Small intestine (tissue), 7 donors: ENCODE measurements at regions not wholly inside any gene's neighbourhood (a gene's known extent, or its start where the extent isn't known, plus 50 kb on each side); places are given as distances from the start of the nearest gene placed in this dataset.
"Not testable (repeated sequence)": the region's sequence is repeated elsewhere in the genome, so short reads cannot be mapped to it uniquely, and the experiment has no call there.

Experiments
- DNase-seq, 2 donors: peaks; one replicate each; pipeline versions ENCODE4 v3.0.0 to v3.0.0-alpha.2; 2013
- FAIRE-seq: peaks from 2 replicates; lab custom pipeline; 2012; peaks lifted over from hg19 to GRCh38; lab: Jason Lieb, UNC
- H3K27ac ChIP-seq, 3 donors: one replicate each; pipeline ENCODE4 v1.5.1; 2013; ENCODE audit warnings: low read length in 2 of 3, mild to moderate bottlenecking in 2 of 3, control low read depth in 1 of 3, inconsistent platforms in 1 of 3, low read depth in 1 of 3, moderate library complexity in 1 of 3
- H3K27me3 ChIP-seq, 3 donors: one replicate each; pipeline ENCODE4 v1.6.1; 2013; ENCODE audit warnings: low read length in 3 of 3, inconsistent platforms in 1 of 3; ENCODE audit not compliant: control insufficient read depth in 3 of 3, insufficient read depth in 3 of 3
- H3K36me3 ChIP-seq, 3 donors: one replicate each; pipeline ENCODE4 v1.6.1; 2013; ENCODE audit warnings: low read length in 3 of 3, inconsistent platforms in 1 of 3, low read depth in 1 of 3, mild to moderate bottlenecking in 1 of 3, moderate library complexity in 1 of 3; ENCODE audit not compliant: control insufficient read depth in 3 of 3, insufficient read depth in 2 of 3
- H3K4me1 ChIP-seq, 3 donors: one replicate each; pipeline ENCODE4 v1.6.1; 2013; ENCODE audit warnings: low read length in 2 of 3, inconsistent platforms in 1 of 3, low read depth in 1 of 3, mild to moderate bottlenecking in 1 of 3, moderate library complexity in 1 of 3; ENCODE audit not compliant: control insufficient read depth in 3 of 3, insufficient read depth in 2 of 3
- H3K4me3 ChIP-seq, 3 donors: one replicate each; pipeline ENCODE4 v1.5.1; 2013; ENCODE audit warnings: low read length in 3 of 3, control low read depth in 1 of 3, inconsistent platforms in 1 of 3, low read depth in 1 of 3, mild to moderate bottlenecking in 1 of 3, moderate library complexity in 1 of 3
- H3K9me3 ChIP-seq, 2 donors: one replicate each; pipeline ENCODE4 v1.6.1; 2013; ENCODE audit warnings: low read depth in 1 of 2, low read length in 1 of 2; ENCODE audit not compliant: control insufficient read depth in 2 of 2, insufficient read depth in 1 of 2
- WGBS, 3 donors: extraction: QIAGEN DNeasy Blood & Tissue Kit; methylation state at CpG; one replicate each; pipeline ENCODE4 v1.1.7; 2013; 5-methylcytosine and 5-hydroxymethylcytosine counted together
- donor health status: healthy with polysubstance abuse.
- donor health status: control.
- donor health status: control.
- donor health status: Bipolar disorder and iron deficiency.
- donor health status: healthy.

DNA sequence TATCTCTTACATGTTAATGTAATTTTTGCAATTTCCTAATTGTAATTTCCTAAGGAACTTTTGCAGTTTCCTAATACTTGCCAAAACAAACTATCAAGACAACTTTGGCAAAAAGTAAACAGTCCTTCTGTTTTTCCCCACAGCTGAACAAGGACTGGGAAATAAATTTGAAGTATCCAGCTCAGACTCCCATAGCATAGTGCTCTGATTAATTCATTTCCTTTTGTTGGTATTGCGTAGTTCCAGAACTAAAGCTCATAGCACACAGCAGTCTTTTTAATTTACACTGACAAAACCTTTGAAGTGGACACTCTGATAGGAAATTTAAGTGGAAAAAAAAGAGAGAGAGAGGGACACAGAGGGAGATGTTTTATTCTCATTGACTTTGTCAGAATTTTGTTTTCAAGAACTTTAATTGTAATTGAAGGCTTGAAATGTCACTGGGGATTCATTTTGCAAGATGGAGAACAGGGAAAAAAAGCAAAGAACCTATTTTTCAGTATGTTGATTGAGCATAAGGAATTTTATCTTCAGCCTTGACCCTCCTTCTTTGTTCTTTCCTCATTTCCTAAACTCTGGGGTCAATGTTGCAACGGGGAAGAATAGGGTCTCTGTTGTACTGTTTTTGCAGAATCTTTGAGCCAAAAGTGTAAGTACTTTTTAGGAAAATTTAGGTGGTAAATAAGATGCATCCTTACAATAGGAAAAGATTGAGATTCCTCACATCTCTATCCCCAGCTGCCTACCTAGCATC is 232.2 kb upstream of the NPSR1 start:
- no peaks in the 10 kb centered on the region for H3K27me3 ChIP-seq
- H3K4me1 ChIP-seq = peaks cover 0 to 6% (median 0%) of the 10 kb centered on the region in 3 donors
- 51 to 55% (median 55%) methylated on average over 2 of the region's 2 CpGs for WGBS, 3 donors
- H3K27ac ChIP-seq = no peak overlapping the region
- H3K36me3 ChIP-seq = no peaks in the 10 kb centered on the region
- DNase-seq (no peak), FAIRE-seq (no peak)
- H3K9me3 ChIP-seq = peaks cover 0 to 2% of the 10 kb centered on the region in 2 donors
- H3K4me3 ChIP-seq = no peak overlapping the region

DNA sequence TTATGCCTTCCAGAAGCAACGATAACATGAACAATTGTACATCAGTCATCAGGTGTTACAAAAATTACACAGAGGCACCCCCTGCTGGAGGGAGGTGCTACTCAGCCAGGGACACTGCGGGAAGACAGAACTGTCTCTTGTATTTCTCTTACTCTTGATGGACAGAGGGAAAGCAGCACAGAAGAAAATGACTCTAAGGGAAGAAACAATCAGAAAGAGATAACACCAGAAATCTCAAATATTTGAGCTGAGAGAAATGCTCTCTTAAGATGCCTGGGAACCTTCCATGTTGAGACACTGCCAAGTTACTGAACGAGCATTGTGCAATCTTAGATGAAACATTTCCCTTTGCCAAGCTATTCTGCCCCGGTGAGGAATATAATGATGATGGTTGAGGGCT is 227.6 kb upstream of the NPSR1 start:
- Histone ChIP-seq H3K4me3 (no peak overlapping the region), H3K36me3 (no peaks in the 10 kb centered on the region), H3K27ac (no peak overlapping the region), H3K4me1 (peaks cover 0 to 6% (median 0%) of the 10 kb centered on the region in 3 donors), H3K27me3 (no peaks in the 10 kb centered on the region), H3K9me3 (peaks cover 0 to 9% of the 10 kb centered on the region in 2 donors)
- FAIRE-seq = no peak
- 67 to 81% (median 77%) methylated on average over 4 of the region's 4 CpGs for WGBS, 3 donors
- DNase-seq = no peak

DNA sequence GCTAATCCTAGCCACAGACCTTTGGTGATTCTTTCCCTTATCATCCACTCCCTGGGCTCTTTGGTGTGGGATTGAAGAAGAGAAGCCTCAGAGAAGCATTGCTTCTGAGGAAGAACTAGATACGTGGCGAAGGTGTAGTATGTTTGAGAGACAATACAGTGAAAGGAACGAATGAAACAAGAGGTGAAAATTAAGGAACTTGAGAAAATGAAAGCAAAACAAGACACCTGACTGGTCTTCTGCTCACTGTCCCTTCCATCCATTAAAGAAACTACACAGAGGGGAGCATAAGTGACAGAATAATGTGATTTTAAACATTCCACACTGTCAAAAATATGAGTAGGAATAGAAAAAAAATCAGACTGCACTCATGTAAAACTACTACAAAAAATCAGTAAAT is 219.6 kb upstream of the NPSR1 start:
- 67 to 76% (median 70%) methylated on average over 3 of the region's 3 CpGs for WGBS, 3 donors
- Histone ChIP-seq H3K27me3 (no peaks in the 10 kb centered on the region), H3K4me3 (no peak overlapping the region), H3K36me3 (no peaks in the 10 kb centered on the region), H3K27ac (no peak overlapping the region), H3K4me1 (no peaks in the 10 kb centered on the region), H3K9me3 (no peaks in the 10 kb centered on the region)
- DNase-seq (no peak), FAIRE-seq (no peak)

DNA sequence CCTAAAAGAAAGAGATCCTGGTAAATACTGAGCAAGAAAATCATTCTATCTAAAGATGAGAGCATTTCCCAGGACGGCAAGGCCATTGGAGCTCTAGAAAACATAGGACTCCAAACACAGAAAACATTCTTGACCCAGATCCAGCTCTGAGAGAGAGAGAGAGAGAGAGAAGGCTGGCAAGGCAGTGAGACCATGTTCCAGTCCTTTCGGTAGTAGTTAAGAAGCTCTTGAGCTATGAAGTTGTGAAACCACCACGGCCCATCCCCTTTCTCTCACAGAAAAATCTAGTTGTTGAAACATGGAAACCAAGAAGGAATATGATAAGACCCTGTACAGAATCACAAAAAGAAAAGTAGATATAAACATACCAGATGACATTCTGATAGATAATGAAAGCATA is 212.4 kb upstream of the NPSR1 start:
- no peaks in the 10 kb centered on the region for H3K27me3 ChIP-seq
- H3K4me1 ChIP-seq = no peaks in the 10 kb centered on the region
- no peaks in the 10 kb centered on the region for H3K9me3 ChIP-seq
- DNase-seq = no peak
- FAIRE-seq = no peak
- H3K27ac ChIP-seq = no peak overlapping the region
- no peaks in the 10 kb centered on the region for H3K36me3 ChIP-seq
- no peak overlapping the region for H3K4me3 ChIP-seq
- 78 to 87% (median 83%) methylated on average over 3 of the region's 3 CpGs for WGBS, 3 donors

DNA sequence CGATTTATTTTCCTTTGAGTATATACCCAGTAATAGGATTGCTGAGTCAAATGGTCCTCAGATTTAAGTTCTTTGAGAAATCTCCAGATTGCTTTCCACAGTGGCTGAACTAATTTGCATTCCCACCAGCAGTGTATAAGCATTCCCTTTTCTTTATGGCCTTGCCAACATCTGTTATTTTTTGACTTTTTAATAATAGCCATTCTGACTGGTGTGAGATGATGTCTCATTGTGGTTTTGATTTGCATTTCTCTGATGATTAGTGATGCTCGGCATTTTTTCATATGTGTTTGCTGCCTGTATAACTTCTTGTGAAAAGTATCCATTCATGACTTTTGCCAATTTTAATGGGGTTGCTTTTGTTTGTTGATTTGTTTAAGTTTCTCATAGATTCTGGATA is 209.5 kb upstream of the NPSR1 start:
- H3K27me3 ChIP-seq, H3K4me3 ChIP-seq, FAIRE-seq, DNase-seq, H3K4me1 ChIP-seq, H3K36me3 ChIP-seq, H3K9me3 ChIP-seq, H3K27ac ChIP-seq: not testable (repeated sequence)
- 74 to 87% (median 86%) methylated on average over 2 of the region's 2 CpGs for WGBS, 3 donors

DNA sequence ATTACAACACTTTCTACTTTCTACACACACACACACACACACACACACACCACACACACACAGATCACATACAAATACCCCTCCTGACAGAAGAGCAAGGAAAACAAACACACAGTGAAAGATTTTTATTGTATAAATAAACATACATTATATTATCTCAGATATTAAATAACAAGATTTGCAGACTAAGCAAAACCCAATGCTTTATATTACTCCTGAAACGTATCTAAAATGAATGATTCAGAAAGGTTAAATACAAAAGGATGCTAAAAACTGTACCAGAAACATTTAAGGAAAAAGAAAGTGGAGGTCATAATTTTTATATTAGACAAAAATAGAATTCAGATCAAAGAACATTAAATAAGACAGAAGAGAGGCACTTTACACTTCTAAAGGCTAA is 208.3 kb upstream of the NPSR1 start:
- Histone ChIP-seq H3K4me3 (no peak overlapping the region), H3K36me3 (no peaks in the 10 kb centered on the region), H3K9me3 (no peaks in the 10 kb centered on the region), H3K4me1 (peaks cover 0 to 5% (median 0%) of the 10 kb centered on the region in 3 donors), H3K27me3 (no peaks in the 10 kb centered on the region), H3K27ac (no peak overlapping the region)
- DNase-seq (no peak), FAIRE-seq (no peak)
- 71 to 76% (median 71%) methylated on average over 1 of the region's 1 CpG for WGBS, 3 donors

DNA sequence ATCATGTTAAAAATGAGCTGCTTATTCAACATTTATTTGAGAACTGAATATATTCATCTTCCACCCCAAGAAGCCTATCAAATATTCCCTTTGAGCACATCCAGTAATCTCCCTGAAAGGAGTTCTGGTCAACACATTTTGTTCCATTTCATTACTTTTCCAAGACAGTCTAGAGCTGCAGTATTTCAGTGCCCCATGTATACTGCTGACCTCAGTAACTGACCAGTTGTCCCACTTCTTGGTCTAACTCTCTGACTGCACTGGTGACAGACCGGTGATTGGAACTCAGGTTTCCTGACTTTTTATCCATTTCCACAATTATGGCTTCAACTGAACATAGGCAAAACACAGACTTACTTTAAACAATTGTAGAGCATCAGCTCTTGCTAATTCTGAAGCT is 206.8 kb upstream of the NPSR1 start:
- H3K27ac ChIP-seq = no peak overlapping the region
- H3K36me3 ChIP-seq = no peaks in the 10 kb centered on the region
- no peak for FAIRE-seq
- 90 to 100% (median 95%) methylated on average over 1 of the region's 1 CpG for WGBS, 3 donors
- peaks cover 0 to 5% (median 0%) of the 10 kb centered on the region in 3 donors for H3K4me1 ChIP-seq
- H3K9me3 ChIP-seq = no peaks in the 10 kb centered on the region
- H3K27me3 ChIP-seq = no peaks in the 10 kb centered on the region
- no peak overlapping the region for H3K4me3 ChIP-seq
- no peak for DNase-seq

DNA sequence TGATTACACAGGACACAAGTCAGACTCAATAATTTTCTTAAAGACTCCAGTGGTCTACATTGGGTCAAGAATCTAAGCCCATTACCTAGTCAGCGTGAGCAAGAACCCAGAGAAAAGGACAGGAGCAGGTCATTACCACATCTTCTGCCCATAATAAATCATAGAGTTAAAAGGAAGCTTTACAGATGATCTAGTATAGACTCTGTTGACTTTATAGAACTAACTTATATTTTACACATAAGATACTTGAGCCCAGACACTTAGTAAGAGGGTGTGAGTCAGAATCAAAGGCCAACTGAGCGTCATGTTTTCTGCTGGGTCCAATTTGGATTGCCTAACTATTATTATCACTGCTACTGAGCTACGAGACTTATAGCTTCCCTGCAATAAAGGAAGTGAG is 206.1 kb upstream of the NPSR1 start:
- H3K36me3 ChIP-seq = no peaks in the 10 kb centered on the region
- H3K9me3 ChIP-seq = peaks cover 0 to 1% of the 10 kb centered on the region in 2 donors
- FAIRE-seq = no peak
- WGBS, 3 donors = 21 to 51% (median 33%) methylated on average over 3 of the region's 3 CpGs
- H3K4me3 ChIP-seq = no peak overlapping the region
- peaks cover 0 to 5% (median 0%) of the 10 kb centered on the region in 3 donors for H3K4me1 ChIP-seq
- H3K27me3 ChIP-seq = no peaks in the 10 kb centered on the region
- peak overlapping the region in 1 of 3 donors; percentile 47 for H3K27ac ChIP-seq
- DNase-seq = peak in 1 of 2 donors; percentile 74

DNA sequence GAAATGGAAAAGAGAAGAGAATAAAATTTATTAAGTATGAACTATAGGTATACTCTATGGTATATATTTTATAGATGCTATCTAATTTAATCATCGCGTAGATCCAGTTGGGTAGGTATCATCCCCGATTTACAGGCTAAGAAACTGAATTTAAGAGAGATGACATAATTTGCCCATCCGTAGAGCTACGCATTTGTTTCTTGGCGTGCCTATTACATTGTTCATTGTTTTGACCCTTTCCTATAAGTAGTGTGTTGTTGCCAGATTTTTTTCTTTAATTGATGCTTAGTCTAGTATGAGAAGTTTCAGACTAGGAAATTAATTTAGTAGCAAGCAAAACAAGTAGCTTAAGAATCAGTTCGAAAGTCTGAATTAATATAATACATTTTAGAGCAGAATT is 205.7 kb upstream of the NPSR1 start:
- no peaks in the 10 kb centered on the region for H3K27me3 ChIP-seq
- 88 to 90% (median 89%) methylated on average over 7 of the region's 7 CpGs for whole genome bisulfite sequencing, 3 donors
- peaks cover 0 to 4% of the 10 kb centered on the region in 2 donors for H3K9me3 ChIP-seq
- peaks cover 0 to 5% (median 0%) of the 10 kb centered on the region in 3 donors for H3K4me1 ChIP-seq
- no peak overlapping the region for H3K4me3 ChIP-seq
- H3K27ac ChIP-seq = peak overlapping the region in 1 of 3 donors; percentile 9
- DNase-seq (no peak), FAIRE-seq (no peak)
- no peaks in the 10 kb centered on the region for H3K36me3 ChIP-seq
